Calu3 (cell line): ENCODE measurements at regions not wholly inside any gene's neighbourhood (a gene's known extent, or its start where the extent isn't known, plus 50 kb on each side); places are given as distances from the start of the nearest gene placed in this dataset.

ENCODE experiments used
- BruUV-seq: library from RNA; stranded (reverse); fragments of 400-500 nt; replicated peaks from 2 replicates; lab custom pipeline; 2021; lab: Mats Ljungman, UMichigan
- CTCF ChIA-PET: fragments of 300-600 bp; sonication (Branson Sonifier 250); formaldehyde crosslinking; loops from one replicate; lab custom pipeline; 2022; ENCODE audit warnings: antibody characterized with exemption; lab: Charles Lee
- DNase-seq: peaks from one replicate; pipeline ENCODE4 v3.0.0; 2022
- H3K27ac Mint-ChIP-seq: one replicate; pipeline ENCODE4 v1.8.0; 2022; ENCODE audit warnings: mixed read lengths; ENCODE audit not compliant: unreplicated experiment
- H3K27me3 Mint-ChIP-seq: one replicate; pipeline ENCODE4 v1.8.0; 2022; ENCODE audit warnings: mixed read lengths; ENCODE audit not compliant: unreplicated experiment
- H3K36me3 Mint-ChIP-seq: one replicate; pipeline ENCODE4 v1.8.0; 2022; ENCODE audit warnings: mild to moderate bottlenecking, moderate library complexity, mixed read lengths; ENCODE audit not compliant: insufficient read depth, unreplicated experiment
- H3K4me1 Mint-ChIP-seq: one replicate; pipeline ENCODE4 v1.8.0; 2022; ENCODE audit warnings: mild to moderate bottlenecking, low read depth, mixed read lengths; ENCODE audit not compliant: unreplicated experiment
- H3K4me3 Mint-ChIP-seq: one replicate; pipeline ENCODE4 v1.8.0; 2022; ENCODE audit warnings: mild to moderate bottlenecking, low read depth, moderate library complexity, mixed read lengths; ENCODE audit not compliant: unreplicated experiment
- H3K9me3 Mint-ChIP-seq: one replicate; pipeline ENCODE4 v1.8.0; 2022; ENCODE audit warnings: low read depth, mixed read lengths; ENCODE audit not compliant: unreplicated experiment
- intact Hi-C: fragments of 100-400 bp; cut with micrococcal nuclease; formaldehyde crosslinking; loops from one replicate; pipeline ENCODE4 v1.10.0; 2022; ENCODE audit not compliant: unreplicated experiment
- TF ChIP-seq, protein P1 (sequence below): fragments of 200-600 bp; IDR thresholded peaks from one replicate; pipeline ENCODE4 v1.8.0; 2022; ENCODE audit warnings: antibody characterized with exemption; ENCODE audit not compliant: unreplicated experiment

DNA sequence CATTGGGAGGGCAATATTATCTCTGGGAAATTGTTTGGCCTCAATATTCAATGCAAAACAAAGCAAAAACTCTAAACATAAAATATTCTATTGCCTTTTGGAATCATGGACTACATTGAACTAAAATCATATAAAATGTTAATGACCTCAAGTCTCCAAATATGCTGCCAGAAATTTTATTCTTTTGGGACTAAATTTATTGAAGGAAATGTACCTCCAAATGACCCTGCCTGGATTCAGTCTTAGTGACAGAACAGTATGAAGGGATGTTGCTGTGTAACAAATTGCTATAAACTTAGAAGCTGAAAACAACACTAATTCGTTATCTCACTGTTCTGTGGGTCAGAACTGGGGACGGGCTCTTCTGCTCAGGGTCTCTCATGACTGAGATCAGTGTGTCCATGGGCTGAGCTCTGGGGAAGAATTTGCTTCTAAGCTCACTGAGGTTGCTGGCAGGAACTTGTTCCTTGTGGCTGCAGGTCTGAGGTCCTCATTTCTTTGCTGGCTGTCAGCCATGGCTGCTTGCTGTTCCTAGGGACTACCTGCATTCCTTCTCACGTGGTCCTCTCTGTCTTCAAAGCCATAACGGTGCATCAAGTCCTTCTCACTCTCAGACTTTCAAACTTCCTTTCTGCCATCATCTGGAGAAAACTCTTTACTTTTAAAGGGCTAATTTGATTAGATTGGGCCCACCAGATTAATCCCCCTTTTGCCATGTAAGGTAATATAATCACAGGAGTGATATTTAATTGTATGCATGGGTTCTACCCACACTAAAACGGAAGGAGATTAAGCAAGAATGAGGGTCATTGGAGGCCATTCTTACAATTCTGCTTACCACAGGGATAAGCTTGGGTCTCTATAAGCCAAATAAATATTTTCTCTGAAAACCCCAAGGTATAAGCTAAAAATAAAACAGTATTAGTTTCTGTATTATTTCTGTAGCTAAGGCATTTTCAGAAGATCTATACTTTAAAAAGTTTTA, 149.0 kb downstream of the ADCYAP1 start:
- Mint-ChIP-seq H3K4me1 (no peaks in the 10 kb centered on the region), H3K4me3 (no peak overlapping the region), H3K27me3 (no peaks in the 10 kb centered on the region), H3K36me3 (no peaks in the 10 kb centered on the region), H3K27ac (no peak overlapping the region), H3K9me3 (peaks cover 2% of the 10 kb centered on the region)
- no TSS peak for BruUV-seq
- CTCF ChIA-PET, result no interaction called here
- TF ChIP-seq, protein P1, sequence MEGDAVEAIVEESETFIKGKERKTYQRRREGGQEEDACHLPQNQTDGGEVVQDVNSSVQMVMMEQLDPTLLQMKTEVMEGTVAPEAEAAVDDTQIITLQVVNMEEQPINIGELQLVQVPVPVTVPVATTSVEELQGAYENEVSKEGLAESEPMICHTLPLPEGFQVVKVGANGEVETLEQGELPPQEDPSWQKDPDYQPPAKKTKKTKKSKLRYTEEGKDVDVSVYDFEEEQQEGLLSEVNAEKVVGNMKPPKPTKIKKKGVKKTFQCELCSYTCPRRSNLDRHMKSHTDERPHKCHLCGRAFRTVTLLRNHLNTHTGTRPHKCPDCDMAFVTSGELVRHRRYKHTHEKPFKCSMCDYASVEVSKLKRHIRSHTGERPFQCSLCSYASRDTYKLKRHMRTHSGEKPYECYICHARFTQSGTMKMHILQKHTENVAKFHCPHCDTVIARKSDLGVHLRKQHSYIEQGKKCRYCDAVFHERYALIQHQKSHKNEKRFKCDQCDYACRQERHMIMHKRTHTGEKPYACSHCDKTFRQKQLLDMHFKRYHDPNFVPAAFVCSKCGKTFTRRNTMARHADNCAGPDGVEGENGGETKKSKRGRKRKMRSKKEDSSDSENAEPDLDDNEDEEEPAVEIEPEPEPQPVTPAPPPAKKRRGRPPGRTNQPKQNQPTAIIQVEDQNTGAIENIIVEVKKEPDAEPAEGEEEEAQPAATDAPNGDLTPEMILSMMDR, result no peak
- no peak for DNase-seq
- intact Hi-C loops, result no loop called here

DNA sequence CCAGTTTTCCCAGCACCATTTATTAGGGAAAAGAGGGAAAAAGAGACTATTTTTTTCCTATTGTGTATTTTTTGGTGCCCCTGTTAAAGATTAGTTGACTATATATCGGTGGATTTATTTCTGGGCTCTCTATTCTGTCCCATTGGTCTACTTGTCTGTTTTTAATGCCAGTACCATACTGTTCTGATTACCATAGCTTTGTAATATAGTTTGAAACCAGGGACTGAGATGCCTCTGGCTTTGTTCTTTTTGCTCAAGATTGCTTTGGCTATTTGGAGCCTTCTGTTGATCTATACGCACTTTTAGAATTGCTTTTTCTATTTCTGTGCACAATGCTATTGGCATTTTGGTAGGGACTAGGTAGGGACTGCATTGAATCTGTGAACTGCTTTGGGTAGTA, 151.7 kb downstream of the ADCYAP1 start:
- no peak for DNase-seq
- CTCF ChIA-PET, result no interaction called here
- TF ChIP-seq, protein P1, result no peak
- Mint-ChIP-seq H3K27ac (no peak overlapping the region), H3K4me1 (no peaks in the 10 kb centered on the region), H3K36me3 (no peaks in the 10 kb centered on the region), H3K9me3 (peaks cover 2% of the 10 kb centered on the region), H3K27me3 (no peaks in the 10 kb centered on the region), H3K4me3 (no peak overlapping the region)
- BruUV-seq, result no TSS peak
- intact Hi-C loops, result no loop called here

DNA sequence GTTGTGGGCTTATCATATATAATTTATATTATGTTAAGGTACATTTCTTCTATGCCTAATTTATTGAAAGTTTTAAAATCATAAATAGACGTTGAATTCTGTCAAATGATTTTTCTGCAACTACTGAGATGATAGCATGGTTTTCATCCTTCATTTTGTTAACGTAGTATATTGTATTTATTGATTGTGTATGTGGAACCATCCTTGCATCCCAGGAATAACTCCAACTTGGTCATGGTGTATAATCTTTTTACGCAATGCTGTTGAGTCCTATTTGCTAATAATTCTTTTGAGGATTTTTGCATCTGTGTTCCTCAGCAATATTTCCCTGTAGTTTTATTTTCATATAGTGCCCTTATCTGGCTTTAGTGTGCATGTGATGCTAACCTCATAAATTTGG, 152.7 kb downstream of the ADCYAP1 start:
- DNase-seq, result no peak
- intact Hi-C loops, result no loop called here
- Mint-ChIP-seq H3K4me1 (no peaks in the 10 kb centered on the region), H3K27me3 (no peaks in the 10 kb centered on the region), H3K36me3 (no peaks in the 10 kb centered on the region), H3K27ac (no peak overlapping the region), H3K9me3 (peaks cover 2% of the 10 kb centered on the region), H3K4me3 (no peak overlapping the region)
- CTCF ChIA-PET, result no interaction called here
- TF ChIP-seq, protein P1, result no peak
- no TSS peak for BruUV-seq

DNA sequence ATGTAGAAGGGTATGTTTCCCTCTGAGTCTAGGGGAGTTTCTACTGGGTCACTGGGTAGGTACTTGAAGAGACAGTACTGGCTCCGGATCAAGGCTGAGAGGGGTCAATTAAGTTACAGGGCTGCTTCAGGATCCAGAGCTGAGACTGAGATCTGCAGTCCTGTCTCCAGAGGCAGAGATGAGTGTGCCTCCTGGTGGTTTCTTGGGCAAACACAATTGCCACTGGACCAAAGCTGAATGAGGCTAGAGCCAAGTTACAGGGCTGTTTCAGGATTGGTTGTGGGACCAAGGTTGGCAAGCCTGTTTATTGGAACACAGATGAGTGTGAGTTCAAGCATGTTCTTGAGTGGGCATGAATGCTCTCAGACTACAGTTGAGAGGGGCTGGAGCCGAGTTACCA, 157.9 kb downstream of the ADCYAP1 start:
- H3K4me3 Mint-ChIP-seq, result no peak overlapping the region
- CTCF ChIA-PET, result no interaction called here
- no peak for DNase-seq
- no peak overlapping the region for H3K27ac Mint-ChIP-seq
- H3K36me3 Mint-ChIP-seq, result no peaks in the 10 kb centered on the region
- H3K9me3 Mint-ChIP-seq, result no peaks in the 10 kb centered on the region
- no peaks in the 10 kb centered on the region for H3K27me3 Mint-ChIP-seq
- H3K4me1 Mint-ChIP-seq, result no peaks in the 10 kb centered on the region
- intact Hi-C loops, result no loop called here
- BruUV-seq, result no TSS peak
- TF ChIP-seq, protein P1, result no peak
